ENCODE measurements at regions not wholly inside any gene's neighbourhood (a gene's known extent, or its start where the extent isn't known, plus 50 kb on each side); places are given as distances from the start of the nearest gene placed in this dataset.

GRCh38 chr11:44467413-44467812 is 98.0 kb upstream of the CD82 start:
- no peak for TF ChIP-seq CTCF (conservative IDR thresholded peaks at IDR 0.05 in 1 of 2, IDR thresholded peaks at IDR 0.05 in 1 of 2; ENCODE audit: low read depth in 1 of 2, low read length in 2 of 2)
- TF ChIP-seq EZH2 (IDR thresholded peaks at IDR 0.05; ENCODE audit: low read length, missing control alignments): no peak

Measured in fibroblast of lung (primary cell).